SU-DHL-6 (cell line): ENCODE measurements at regions not wholly inside any gene's neighbourhood (a gene's known extent, or its start where the extent isn't known, plus 50 kb on each side); places are given as distances from the start of the nearest gene placed in this dataset.

ENCODE experiments used
- EZH2phosphoT487 ChIP-seq: fragments of 200-600 bp; sonication (generic), shearing (Covaris generic); conservative IDR thresholded peaks from 2 replicates; pipeline ENCODE4 v1.6.1; 2018; ENCODE audit warnings: mild to moderate bottlenecking, antibody characterized with exemption, low read length, moderate library complexity, mixed read lengths
- TF ChIP-seq, protein P1 (sequence below): fragments of 200-600 bp; sonication (generic); IDR thresholded peaks from one replicate; pipeline ENCODE4 v1.5.1; 2017; ENCODE audit warnings: antibody characterized with exemption, mild to moderate bottlenecking, low read length, moderate library complexity; ENCODE audit not compliant: insufficient read depth, poor library complexity, severe bottlenecking

DNA sequence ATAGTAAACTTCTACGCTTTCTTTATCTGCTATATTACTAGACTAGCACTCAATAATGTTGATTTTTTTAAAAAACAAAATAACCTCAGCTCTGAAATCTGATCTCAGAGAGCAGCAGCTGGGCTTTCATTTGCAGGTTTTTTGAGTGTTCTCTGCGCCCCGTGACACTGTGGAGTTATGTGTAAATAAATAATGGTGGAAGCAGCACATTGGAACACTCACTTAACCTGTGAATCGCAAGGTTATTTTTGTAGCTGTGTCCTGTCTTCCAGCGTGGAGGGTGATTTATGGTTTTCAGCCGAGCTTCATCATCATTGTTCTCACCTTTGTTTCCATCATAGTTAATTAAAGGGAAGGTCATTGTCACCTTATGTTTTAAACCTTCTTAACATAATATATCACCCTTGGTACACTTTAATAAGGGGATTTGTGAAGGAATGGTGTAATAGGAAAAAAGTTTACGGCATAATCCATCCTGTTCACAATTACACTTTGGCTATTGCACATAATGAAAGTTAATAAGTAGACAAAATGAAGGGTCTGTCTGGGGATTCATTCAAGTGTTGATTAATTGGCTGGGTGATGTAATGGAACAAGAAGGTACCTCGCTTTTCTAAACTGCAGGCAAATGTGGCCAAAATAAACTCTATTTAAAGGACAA is 493.3 kb upstream of the ADAMTS16 start:
- TF ChIP-seq, protein P1, sequence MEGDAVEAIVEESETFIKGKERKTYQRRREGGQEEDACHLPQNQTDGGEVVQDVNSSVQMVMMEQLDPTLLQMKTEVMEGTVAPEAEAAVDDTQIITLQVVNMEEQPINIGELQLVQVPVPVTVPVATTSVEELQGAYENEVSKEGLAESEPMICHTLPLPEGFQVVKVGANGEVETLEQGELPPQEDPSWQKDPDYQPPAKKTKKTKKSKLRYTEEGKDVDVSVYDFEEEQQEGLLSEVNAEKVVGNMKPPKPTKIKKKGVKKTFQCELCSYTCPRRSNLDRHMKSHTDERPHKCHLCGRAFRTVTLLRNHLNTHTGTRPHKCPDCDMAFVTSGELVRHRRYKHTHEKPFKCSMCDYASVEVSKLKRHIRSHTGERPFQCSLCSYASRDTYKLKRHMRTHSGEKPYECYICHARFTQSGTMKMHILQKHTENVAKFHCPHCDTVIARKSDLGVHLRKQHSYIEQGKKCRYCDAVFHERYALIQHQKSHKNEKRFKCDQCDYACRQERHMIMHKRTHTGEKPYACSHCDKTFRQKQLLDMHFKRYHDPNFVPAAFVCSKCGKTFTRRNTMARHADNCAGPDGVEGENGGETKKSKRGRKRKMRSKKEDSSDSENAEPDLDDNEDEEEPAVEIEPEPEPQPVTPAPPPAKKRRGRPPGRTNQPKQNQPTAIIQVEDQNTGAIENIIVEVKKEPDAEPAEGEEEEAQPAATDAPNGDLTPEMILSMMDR, result no peak
- TF ChIP-seq EZH2phosphoT487, result no peak
